HL-60 (cell line): ENCODE measurements at regions not wholly inside any gene's neighbourhood (a gene's known extent, or its start where the extent isn't known, plus 50 kb on each side); places are given as distances from the start of the nearest gene placed in this dataset.

Source experiments
- DNase-seq, 2 experiments: peaks; one replicate each; pipeline ENCODE4 v3.0.0-alpha.2; 2010 to 2020; ENCODE audit warnings: low read depth in 1 of 2, low spot score in 1 of 2
- H3K27ac ChIP-seq: fragments of 250-450 bp; sonication (Bioruptor Pico); replicated peaks from 2 replicates; pipeline ENCODE4 v1.5.1; 2020; ENCODE audit warnings: mild to moderate bottlenecking, moderate library complexity
- H3K27me3 ChIP-seq: fragments of 250-450 bp; sonication (Bioruptor Pico); 2 replicates; pipeline ENCODE4 v1.5.1; 2021; ENCODE audit warnings: mild to moderate bottlenecking, moderate library complexity; ENCODE audit not compliant: insufficient read depth, poor library complexity, severe bottlenecking
- H3K4me3 ChIP-seq: replicated peaks from 2 replicates; pipeline ENCODE4 v1.5.1; 2011; ENCODE audit warnings: mild to moderate bottlenecking, control low read depth, low read length; ENCODE audit not compliant: insufficient read depth
- GABPA ChIP-seq: IDR thresholded peaks from 2 replicates; pipeline ENCODE4 v1.6.1; 2012; ENCODE audit warnings: low read depth
- POLR2AphosphoS5 ChIP-seq: IDR thresholded peaks from 2 replicates; pipeline ENCODE4 v1.6.1; 2012; ENCODE audit warnings: low read depth
- SPI1 ChIP-seq: IDR thresholded peaks from 2 replicates; pipeline ENCODE4 v1.6.1; 2012; ENCODE audit warnings: low read depth, mild to moderate bottlenecking, borderline replicate concordance
- TF ChIP-seq, protein P1 (sequence below): IDR thresholded peaks from one replicate; pipeline ENCODE4 v1.5.1; 2011; ENCODE audit warnings: low read length, control low read depth, inconsistent platforms; ENCODE audit not compliant: insufficient read depth
- TF ChIP-seq, protein P2 (sequence below): IDR thresholded peaks from 2 replicates; pipeline ENCODE4 v1.6.1; 2012; ENCODE audit warnings: low read depth; ENCODE audit not compliant: insufficient replicate concordance

DNA sequence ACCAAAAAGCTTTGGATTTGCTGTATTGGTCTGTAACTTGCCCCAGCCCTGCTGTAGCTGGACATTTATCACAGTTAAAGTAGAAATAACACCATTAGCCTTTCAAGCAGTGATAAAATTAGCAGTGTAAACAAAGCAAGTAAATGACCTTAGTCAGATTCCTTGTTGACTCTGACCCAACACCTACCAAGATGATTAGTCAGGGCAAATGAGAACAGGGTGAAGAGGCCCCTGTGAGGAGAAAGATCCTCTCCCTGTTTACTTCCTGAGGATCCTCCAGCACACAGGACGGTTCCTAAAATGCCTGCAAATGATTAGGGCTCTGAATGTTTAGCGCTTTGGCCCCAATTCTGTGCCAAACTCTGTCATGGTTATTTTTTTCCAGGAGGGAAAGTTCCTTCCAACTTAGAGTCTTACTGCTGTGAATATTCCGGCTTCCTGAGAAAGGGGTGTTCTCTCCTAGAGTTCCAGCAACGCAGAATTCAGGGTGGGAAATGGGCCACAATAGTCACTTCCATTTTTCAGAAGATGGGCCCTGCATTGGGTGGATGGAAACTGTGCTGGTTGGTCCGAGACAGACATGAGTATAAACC lies 259.0 kb upstream of the MYOCD start:
- TF ChIP-seq SPI1 = no peak
- TF ChIP-seq, protein P1, sequence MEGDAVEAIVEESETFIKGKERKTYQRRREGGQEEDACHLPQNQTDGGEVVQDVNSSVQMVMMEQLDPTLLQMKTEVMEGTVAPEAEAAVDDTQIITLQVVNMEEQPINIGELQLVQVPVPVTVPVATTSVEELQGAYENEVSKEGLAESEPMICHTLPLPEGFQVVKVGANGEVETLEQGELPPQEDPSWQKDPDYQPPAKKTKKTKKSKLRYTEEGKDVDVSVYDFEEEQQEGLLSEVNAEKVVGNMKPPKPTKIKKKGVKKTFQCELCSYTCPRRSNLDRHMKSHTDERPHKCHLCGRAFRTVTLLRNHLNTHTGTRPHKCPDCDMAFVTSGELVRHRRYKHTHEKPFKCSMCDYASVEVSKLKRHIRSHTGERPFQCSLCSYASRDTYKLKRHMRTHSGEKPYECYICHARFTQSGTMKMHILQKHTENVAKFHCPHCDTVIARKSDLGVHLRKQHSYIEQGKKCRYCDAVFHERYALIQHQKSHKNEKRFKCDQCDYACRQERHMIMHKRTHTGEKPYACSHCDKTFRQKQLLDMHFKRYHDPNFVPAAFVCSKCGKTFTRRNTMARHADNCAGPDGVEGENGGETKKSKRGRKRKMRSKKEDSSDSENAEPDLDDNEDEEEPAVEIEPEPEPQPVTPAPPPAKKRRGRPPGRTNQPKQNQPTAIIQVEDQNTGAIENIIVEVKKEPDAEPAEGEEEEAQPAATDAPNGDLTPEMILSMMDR = no peak
- TF ChIP-seq POLR2AphosphoS5 = no peak
- no peak for TF ChIP-seq GABPA
- Histone ChIP-seq H3K4me3 (no peak overlapping the region), H3K27me3 (no peaks in the 10 kb centered on the region), H3K27ac (no peak overlapping the region)
- no peak for DNase-seq

- no peak for DNase-seq
- Histone ChIP-seq H3K27ac (no peak overlapping the region), H3K27me3 (no peaks in the 10 kb centered on the region), H3K4me3 (no peak overlapping the region)
- TF ChIP-seq GABPA = no peak
- TF ChIP-seq SPI1 = no peak
- TF ChIP-seq, protein P1 = no peak
Measured at GRCh38 chr17:12407495-12408252, 258.0 kb upstream of the MYOCD start.

DNA sequence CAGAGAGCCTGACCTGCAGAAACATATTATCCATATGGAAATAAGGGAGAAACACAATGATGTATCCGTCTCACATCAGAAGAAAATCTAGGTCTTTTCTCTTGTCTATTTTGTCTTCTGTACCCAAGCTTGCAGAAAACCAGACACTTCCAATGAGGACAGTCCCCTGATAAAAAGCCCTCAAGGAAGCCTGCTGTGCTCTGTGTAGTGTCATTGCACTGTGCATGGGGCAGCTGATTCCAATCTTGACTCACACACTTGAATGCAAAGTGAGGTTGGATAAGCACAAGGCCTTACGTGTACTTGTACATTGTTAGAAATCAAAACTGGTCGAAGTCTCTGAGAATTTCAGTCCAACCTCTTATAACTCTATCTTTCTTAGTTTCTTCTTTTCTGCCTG lies 256.6 kb upstream of the MYOCD start:
- H3K27ac ChIP-seq = no peak overlapping the region

DNA sequence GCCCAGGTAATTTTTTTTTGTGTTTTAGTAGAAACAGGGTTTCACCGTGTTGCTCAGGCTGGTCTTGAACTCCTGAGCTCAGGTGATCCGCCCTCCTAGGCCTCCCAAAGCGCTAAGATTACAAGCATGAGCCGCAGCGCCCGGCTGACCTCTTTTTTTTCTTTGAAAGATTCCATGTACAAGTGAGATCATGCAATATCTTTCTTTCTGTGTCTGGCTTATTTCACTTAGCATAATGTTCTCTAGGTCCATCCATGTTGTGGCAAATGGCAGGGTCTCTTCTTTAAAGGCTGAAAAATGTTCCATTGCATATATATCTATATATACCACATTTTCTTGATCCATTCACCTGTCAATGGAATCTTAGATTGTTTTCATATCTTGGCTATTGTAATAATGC lies 255.0 kb upstream of the MYOCD start:
- no peak overlapping the region for H3K4me3 ChIP-seq
- H3K27ac ChIP-seq = no peak overlapping the region
- TF ChIP-seq GABPA (no peak), POLR2AphosphoS5 (no peak), SPI1 (no peak)
- TF ChIP-seq, protein P1 = no peak
- TF ChIP-seq, protein P2, sequence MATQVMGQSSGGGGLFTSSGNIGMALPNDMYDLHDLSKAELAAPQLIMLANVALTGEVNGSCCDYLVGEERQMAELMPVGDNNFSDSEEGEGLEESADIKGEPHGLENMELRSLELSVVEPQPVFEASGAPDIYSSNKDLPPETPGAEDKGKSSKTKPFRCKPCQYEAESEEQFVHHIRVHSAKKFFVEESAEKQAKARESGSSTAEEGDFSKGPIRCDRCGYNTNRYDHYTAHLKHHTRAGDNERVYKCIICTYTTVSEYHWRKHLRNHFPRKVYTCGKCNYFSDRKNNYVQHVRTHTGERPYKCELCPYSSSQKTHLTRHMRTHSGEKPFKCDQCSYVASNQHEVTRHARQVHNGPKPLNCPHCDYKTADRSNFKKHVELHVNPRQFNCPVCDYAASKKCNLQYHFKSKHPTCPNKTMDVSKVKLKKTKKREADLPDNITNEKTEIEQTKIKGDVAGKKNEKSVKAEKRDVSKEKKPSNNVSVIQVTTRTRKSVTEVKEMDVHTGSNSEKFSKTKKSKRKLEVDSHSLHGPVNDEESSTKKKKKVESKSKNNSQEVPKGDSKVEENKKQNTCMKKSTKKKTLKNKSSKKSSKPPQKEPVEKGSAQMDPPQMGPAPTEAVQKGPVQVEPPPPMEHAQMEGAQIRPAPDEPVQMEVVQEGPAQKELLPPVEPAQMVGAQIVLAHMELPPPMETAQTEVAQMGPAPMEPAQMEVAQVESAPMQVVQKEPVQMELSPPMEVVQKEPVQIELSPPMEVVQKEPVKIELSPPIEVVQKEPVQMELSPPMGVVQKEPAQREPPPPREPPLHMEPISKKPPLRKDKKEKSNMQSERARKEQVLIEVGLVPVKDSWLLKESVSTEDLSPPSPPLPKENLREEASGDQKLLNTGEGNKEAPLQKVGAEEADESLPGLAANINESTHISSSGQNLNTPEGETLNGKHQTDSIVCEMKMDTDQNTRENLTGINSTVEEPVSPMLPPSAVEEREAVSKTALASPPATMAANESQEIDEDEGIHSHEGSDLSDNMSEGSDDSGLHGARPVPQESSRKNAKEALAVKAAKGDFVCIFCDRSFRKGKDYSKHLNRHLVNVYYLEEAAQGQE = no peak
- no peak for DNase-seq
- H3K27me3 ChIP-seq = no peaks in the 10 kb centered on the region

More for the DNA sequence above, 256.6 kb upstream of the MYOCD start:
- DNase-seq = no peak
- TF ChIP-seq, protein P1 = no peak
- TF ChIP-seq POLR2AphosphoS5 (no peak), SPI1 (no peak), GABPA (no peak)
- TF ChIP-seq, protein P2 = no peak
- H3K27me3 ChIP-seq = no peaks in the 10 kb centered on the region
- H3K4me3 ChIP-seq = no peak overlapping the region
